ENCODE measurements at regions not wholly inside any gene's neighbourhood (a gene's known extent, or its start where the extent isn't known, plus 50 kb on each side); places are given as distances from the start of the nearest gene placed in this dataset.

GRCh38 chr12:114032801-114033200 lies 66.7 kb upstream of the RBM19 start:
- TF ChIP-seq CTCF (IDR thresholded peaks at IDR 0.05), result no peak
- TF ChIP-seq POLR2A (IDR thresholded peaks at IDR 0.05), result no peak

Measured in lower leg skin (tissue), 3 donors.